SK-N-MC (cell line): ENCODE measurements at regions not wholly inside any gene's neighbourhood (a gene's known extent, or its start where the extent isn't known, plus 50 kb on each side); places are given as distances from the start of the nearest gene placed in this dataset.

ENCODE experiments used
- EZH2 ChIP-seq: fragments of 200-600 bp; sonication (generic); IDR thresholded peaks from one replicate; pipeline ENCODE4 v1.6.1; 2017; ENCODE audit warnings: antibody characterized with exemption
- FOXP2 ChIP-seq: optimal IDR thresholded peaks from 2 replicates; pipeline ENCODE3; 2011; ENCODE audit warnings: mild to moderate bottlenecking, moderate library complexity; ENCODE audit not compliant: insufficient read depth; ENCODE audit errors: extremely low read length, control extremely low read depth
- POLR2AphosphoS5 ChIP-seq: IDR thresholded peaks from 2 replicates; pipeline ENCODE4 v1.6.1; 2012; ENCODE audit warnings: mild to moderate bottlenecking, low read depth, low read length, borderline replicate concordance

DNA sequence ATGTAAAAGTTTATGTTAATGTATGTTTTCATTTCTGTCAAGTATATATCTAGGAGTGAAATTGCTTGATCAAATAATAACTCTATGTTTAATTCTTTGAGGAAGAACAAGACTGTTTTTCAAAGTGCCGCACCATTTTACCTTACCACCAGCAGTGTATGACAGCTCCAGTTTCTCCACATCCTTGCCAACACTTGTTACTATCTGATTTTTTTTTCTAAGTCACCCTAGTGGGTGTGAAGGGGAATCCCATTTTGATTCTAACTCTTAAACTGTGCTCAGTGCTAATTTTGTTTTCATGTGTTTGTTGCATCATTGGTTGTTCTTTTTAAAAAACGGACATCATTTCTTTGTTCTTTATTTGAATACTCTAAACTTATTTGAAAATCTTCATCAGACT lies 120.2 kb upstream of the CDK6 start:
- TF ChIP-seq POLR2AphosphoS5 (no peak), EZH2 (no peak), FOXP2 (no peak)
